ENCODE measurements at regions not wholly inside any gene's neighbourhood (a gene's known extent, or its start where the extent isn't known, plus 50 kb on each side); places are given as distances from the start of the nearest gene placed in this dataset.

DNA sequence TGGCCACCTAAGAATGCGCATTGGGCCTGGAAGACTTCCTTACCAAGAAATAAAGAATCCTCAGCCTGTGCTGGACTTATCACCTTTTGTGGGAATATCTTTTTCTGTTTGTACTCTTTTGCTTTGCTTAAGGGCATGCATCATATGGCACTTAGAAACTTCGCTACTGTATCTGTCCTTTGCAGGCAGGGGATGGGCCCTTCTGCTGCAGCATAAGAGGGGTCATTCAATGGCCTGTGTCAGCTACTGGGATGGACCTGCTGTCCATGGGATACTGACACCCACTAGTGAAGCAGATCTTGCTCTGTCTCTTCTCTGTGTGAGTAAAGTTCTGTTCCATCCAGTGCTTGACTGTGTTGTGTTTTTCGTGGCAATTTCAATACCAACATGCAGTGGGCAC lies 239.0 kb upstream of the JUN start:
- no peak for DNase-seq (ENCODE audit: low read depth, low spot score)

DNA sequence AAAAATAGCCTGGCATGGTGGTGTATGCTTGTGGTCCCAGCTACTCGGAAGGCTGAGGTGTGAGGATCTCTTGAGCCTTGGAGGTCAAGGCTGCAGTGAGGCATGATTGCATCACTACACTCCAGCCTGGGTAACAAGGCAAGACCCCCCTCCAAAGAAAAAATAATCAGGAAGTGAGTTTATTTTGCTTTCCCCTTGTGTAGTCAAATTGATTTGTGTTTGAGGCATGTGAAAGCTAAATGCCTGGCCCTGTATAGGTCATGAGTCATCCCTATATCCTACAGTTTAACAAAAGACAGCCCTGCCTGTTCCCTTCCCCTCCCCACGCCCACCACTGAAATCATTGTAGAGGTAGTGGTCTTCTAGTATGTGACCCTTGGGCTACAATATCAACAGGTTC lies 241.4 kb upstream of the JUN start:
- no peak for DNase-seq (ENCODE audit: low read depth, low spot score)

DNA sequence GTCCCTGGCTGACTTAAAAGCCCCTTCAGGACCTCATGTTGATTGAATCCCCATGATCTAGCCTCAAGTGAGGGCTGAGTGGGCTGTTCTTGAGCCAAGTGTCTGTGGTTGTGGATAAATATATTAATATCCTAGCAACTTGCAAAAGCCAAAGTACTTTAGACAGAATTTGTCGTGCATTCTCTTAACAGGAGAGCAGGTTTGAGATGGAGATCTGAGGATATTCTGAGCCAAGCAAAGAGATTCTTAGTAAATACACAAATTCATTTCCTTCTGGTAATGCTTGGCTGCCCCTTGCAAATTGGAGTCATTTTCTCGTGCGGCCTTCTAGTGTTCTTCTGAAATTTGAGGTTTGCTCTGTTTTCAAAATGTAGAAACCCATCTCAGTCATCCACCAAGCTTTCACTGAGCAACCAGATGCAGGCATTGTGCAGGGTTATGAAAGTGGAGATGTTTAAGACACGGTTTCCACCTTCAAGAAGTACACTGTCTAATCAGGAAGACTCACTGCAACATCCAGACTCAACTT lies 242.1 kb upstream of the JUN start:
- no peak for DNase-seq (ENCODE audit: low read depth, low spot score)

DNA sequence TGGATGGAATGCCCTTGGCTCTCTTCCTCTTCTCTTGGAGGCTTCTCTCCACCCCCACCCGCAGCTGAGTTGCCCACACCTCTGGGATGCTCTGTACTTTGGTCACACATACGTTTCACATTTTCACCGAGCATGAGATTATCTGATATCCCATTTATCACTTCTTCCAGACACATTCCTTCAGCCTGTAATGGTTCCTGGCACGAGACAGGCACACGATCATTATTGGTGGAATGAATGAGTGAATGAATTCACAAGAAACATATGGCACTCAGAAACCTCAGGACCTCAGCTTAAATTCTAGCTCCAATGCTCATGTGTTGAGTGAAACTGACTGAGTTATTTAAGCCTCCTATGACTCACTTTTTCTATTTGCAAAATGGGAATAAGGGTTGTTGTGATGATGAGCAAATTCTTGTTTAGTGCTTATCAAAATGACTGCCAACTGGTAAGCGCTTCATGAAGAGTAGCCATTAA lies 242.7 kb upstream of the JUN start:
- no peak for DNase-seq (ENCODE audit: low read depth, low spot score)

DNA sequence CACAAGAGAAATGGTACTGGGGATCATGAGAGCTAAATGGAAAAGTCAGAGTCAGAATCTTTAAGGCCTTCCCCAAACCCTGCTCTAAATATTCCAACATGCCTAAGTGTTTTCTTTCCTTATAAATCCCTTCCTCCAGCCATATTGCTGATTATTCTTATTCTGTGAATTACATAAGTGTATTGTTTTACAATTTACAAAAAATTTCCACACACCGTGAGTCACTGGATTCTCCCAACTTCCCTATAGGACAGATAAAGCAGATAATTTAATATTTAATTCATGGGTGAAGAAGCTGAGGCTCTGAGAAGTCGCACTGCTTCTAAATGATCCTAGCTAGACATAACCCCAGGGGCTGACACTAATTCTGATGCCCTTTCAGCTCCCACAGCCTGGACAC lies 243.3 kb upstream of the JUN start:
- DNase-seq (ENCODE audit: low read depth, low spot score) = no peak

DNA sequence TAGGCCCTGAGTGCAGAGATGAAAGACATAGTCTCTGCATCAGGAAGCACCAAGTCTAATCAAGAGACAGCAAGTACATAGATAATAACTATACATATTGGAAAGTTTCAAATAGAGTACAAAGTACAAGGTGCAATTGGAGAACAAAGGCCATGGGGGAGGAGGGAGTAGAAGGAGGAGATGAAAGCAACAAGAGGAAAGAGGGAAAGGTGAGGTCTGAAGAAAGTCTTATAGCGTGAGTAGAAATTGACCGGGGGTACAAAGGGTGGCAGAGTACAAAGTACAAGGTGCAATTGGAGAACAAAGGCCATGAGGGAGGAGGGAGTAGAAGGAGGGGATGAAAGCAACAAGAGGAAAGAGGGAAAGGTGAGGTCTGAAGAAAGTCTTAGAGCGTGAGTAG lies 244.2 kb upstream of the JUN start:
- DNase-seq (ENCODE audit: low read depth, low spot score) = no peak

DNA sequence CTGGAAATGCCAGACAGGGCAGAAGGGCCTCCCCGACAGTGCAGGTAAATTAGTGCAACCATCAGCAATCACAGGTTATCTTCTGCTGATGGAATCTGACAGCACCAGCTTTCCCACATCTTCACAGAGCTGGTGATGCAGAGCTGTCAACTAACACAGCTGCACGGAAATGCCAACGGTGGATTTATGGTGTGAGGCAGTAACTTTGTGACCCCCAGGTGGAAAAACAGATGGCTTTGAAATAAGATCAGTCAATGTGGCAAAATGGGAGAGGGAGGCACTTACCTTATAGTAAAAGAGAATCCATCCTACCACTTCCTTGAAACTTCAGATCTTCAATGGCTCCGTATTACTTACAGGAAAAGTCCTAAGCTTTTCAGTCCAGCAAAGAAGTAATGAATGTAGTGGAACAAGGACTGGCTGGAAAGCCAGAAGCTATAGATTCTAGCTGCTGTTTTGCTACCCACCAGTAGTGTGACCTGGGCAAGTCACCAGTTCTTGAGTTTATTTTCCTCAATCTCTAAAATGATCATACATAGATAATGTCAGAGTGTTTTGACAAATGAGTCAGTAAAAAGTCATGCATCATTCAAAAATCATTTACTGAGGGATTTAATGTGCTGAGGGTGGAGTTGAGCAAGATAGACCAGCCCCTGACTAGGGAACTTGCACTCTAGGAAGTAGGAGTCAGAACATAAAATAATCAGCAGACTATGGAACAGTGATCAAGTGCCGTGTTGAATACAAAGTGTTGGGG lies 245.7 kb upstream of the JUN start:
- DNase-seq (ENCODE audit: low read depth, low spot score) = no peak

DNA sequence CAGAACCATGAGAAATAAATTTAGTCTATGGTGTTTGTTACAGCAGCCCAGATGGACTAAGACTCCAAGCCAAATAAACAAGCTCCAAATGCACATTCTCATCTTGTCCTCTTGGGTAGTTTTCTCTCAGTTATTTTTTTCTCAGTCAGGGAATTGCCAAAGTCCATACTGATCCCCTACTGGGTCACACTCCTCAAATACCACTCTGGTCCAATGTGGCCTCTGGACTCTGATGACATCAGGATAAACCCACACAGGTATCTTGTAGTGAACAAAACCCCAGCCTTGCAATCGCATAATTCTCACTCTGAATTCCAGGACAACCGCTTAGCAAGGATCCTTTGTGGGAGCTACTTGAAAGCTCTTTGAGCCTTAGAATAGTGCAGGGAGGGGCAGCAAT lies 248.4 kb upstream of the JUN start:
- no peak for DNase-seq (ENCODE audit: low read depth, low spot score)

DNA sequence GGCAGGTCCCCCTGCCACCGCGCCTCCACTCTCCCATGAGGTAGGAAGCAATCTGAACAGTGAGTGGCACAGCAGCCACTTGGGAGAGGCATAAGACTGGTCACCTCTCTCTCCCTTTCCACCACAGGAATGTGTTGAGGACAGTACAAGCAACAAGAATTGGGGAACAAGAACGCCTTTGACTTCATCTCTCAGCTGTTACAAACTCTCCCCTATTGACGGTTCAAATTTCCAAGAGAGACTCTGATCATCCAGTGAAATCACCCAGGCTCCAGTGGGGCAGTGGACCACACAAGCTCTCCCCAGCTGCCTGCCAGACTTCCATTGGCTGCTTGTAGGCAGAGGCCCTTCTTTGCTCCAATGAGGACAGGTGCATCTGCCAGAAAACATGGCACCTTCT lies 249.9 kb upstream of the JUN start:
- DNase-seq (ENCODE audit: low read depth, low spot score) = no peak

DNA sequence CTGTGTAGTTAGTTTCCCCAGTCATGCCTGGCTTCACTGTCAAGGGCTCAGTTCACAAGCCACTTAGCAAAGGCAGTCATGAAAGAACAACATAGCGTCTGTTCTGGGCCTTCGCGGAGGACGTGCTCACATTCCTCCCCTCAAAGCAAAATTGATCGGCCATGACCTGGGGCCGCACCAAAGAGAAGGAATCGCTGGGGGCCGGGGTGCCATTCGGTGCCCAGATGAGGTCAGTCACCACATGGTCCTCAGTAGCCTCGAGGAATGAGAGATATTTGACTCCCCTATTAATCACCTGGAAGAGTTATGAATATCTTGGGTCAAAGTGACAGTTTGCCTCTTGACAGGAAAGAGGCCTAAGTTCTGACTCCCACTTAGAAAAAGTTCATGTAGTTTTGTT lies 251.1 kb upstream of the JUN start:
- DNase-seq (ENCODE audit: low read depth, low spot score) = no peak

DNA sequence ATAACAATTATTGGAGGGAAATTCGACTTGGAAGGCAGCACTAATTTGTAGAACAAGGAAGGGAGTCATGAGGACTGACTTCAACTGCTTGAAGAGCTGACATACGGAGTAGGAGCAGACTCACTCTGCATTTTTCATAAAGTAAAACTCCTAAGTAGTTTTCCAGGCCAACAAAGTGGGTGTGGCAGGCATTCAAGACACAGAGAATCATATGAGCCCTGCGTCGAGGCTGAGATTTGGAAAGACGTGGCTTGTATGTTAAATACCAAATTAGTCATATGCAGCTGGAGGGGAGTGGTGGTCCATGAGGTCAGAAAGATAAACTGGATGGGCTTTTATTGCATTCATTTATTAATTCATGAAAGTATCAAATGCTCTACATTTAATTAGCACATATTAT lies 255.7 kb upstream of the JUN start:
- DNase-seq (ENCODE audit: low read depth, low spot score) = no peak

DNA sequence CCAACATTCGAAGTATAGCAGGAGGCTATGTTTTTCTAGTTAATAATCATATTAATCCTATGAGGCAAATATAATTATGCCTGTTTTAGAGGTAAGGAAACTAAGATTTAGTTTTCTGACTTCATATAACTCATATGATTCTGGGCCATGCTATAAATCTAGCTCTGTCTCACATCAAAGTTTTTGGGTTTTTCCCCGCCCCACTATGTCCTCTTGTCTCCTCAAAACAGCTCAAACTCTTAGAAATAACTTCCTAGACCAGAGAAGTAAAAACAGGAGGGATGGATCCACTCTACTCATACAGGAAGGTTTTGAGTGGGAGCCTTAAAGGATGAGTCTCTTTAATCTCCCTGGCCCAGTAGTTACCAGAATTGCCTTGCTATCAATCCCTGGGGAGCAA lies 256.4 kb upstream of the FGGY start:
- no peak for DNase-seq (ENCODE audit: low read depth, low spot score)

DNA sequence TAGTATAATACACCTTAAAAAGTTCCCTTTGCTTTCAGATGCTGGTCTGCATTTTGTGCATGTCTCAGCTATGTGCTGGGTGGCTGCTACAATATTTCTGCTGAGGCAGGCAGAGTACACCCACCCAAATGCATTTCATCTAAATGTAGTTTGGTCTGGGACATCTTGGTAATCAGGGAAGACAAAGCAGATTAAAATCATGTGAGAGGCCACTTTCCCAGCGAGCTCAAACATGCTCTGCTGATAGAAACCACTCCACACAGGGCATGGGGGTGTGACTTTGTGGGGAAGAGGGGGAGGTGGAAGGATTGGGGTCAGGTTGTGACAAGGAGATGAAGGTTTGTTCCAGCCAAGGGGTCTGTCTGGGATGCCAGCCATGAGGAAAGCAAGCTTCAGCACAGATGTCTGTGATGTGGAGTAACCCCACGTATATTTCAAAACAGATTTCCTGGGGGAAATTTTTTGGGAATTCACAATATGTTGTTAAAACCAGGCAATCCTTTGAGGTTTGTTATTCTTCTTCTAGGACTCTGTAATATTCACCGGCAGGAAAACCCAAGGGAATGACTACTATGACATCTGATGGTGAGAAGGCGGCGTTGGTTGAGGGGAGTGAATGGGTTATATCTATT lies 255.1 kb upstream of the FGGY start:
- DNase-seq (ENCODE audit: low read depth, low spot score) = no peak

DNA sequence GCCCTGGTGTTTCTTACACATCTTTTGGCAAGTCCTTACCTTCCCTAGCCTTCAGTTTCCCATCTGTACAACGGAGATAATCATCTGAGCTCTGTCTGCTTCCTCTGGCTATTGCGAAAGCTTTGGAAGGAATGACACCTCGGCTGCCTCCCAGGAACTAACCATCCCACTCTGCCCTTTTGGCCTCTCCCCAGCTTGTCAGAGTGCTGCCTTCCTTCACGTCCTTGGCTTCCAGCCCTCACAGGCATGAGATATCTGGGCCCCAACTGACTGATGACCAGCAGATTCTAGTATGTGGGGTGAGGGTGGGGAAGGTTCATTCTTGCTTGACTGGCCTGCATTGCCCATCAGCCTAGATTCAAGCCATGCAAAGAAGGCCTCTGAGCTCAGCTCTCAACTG lies 253.1 kb upstream of the FGGY start:
- DNase-seq (ENCODE audit: low read depth, low spot score) = peak; percentile 47

DNA sequence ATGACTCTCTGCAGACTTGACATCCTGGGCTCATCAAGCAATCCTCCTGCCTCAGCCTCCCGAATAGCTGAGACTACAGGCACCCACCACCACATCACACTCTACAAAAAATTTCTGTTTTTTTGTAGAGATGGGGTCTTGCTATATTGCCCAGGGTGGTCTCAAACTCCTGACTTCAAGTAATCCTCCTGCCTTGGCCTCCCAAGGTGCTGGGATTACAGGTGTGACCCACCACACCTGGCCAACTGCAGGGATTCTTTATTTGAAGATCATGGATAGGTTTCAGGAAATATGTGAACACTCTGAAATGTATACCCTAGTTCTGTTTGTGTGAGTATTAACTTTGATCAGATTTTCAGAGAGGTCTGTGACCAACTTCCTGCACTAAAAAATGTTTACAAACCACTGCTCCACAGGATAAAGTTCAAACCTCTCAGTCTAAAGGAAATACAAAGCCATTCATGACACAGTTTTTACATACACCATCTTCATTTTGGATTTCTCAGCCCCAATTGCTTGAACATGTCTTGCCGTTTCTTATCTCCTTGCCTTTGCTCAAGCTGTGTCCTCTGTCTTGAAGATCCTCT lies 252.3 kb upstream of the FGGY start:
- no peak for DNase-seq (ENCODE audit: low read depth, low spot score)

DNA sequence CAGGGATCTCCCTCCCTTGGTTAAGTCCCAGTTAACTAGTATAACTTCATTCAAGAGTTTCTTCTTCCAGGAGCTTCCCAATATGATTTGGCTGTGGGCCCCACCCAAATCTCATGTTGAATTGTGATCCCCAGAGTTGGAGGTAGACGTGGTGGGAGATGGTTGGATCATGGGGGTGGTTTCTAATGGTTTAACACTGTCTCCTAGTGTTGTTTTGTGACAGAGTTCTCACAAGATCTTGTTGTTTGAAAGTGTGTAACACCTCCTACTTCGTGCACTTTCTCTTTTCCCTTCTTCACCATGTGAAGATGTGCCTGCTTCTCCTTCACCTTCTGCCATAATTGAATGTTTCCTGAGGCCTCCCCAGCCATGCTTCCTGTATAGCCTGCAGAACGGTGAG lies 251.8 kb upstream of the FGGY start:
- no peak for DNase-seq (ENCODE audit: low read depth, low spot score)

DNA sequence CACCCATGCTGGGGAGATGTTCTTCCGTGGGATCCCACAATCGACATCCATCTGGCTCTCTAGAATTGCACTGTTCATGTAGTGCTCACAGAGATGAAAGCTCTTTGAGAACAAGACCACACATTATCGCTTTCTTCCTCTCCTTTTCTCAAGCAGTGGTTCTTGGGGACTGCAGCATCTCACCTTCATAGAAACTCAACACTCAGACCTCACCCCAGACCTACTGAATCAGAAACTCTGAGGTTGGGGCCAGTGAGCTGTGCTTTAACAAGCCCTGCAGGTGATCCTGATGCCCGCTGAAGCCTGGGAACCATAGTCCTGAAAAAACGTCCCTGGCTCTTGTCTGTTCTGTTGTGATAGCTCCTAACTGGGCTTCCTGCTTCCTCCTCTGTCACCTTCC lies 251.3 kb upstream of the FGGY start:
- DNase-seq (ENCODE audit: low read depth, low spot score) = no peak

DNA sequence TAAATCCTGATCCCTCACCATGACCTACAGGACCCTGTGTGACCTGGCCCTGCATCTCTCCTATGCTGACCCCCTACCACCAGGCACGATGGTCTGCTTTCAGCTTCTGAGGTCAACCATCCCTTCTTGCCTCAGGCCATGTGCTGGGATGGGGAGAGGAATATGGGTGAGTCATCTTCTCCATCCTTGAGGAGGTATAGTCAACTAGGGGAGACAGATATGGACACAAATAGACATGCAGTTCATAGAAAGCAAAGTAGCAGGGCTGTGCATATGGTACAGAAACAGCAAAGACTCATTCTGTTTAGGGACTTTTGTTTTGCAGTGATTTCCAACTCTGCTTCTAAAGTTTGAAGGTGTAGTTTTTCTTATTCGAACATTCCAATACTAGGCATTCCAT lies 250.8 kb upstream of the FGGY start:
- no peak for DNase-seq (ENCODE audit: low read depth, low spot score)

DNA sequence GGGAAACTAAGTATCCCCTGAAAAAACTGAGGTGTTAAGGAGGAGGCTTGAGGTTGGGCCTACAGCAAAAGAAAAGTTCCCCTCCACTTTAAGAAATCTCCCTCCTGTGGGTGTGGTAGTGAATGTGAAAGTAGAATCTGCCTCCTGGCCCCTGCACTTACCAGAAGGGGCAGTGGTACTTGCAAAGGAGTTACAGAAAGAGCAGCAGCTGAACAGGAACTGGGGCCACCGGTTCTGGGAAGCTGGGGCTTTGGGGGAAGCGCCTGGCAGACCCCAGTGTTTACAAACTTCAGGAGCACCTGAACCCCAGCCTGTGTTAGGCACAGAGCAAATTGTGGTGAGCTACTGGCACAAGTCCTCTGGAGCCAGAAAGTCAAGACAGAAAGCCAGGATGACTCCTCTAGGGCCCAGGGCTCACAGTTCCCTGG lies 250.2 kb upstream of the FGGY start:
- no peak for DNase-seq (ENCODE audit: low read depth, low spot score)

DNA sequence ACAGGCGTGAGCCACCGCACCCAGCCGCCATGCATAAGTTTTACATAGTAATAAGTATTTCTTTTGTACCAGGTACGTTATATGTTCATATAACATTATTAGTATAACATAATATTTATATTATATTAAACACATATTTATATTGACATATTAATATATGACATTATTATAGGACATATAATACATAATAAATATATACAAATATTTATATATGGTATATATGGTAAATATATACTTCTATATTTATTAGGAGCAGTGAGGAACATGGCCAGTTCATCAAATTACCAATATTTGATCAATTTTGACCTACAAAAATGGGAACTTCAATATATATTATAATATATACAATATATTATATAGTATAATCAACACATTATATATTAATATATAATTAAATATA lies 245.9 kb upstream of the FGGY start:
- DNase-seq (ENCODE audit: low read depth, low spot score) = no peak

DNA sequence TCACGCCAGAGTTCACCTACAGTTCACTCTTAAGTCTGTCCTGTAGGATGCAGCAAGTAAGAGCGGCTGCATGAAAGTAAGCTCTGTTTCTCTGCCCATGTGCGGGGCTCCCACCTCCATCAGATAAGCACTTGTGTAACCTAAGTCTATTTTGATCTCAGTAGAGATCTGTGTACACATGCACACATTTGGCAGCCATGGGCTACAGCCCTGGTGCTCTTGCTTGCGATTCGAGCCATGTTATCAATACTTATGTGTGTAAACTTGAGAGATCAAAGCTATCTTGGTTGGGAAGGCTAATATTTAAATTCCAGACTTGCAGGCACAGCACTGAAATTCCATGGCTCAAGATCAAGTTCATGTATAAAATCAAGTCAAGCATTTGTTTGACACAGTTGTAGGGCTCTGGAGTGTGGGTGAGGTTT lies 244.7 kb upstream of the FGGY start:
- no peak for DNase-seq (ENCODE audit: low read depth, low spot score)

DNA sequence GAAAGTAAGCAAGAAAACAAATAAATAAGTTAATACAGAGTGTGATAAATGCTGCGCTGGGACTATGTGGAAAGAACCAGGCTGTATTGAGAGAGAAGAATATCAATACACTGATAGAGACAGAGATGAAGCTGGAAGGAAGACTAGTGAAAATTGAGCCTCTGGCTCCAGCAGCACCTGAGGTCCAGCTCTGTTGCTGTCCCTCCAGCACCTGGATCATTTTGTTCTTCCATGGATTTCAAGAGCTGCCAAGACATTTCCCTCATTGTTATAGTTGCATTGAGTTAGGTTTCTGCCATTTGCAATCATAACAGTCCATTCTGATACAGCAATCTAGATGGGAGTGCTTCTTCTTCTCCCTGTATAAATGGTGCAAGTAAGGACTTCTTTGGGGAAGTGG lies 242.7 kb upstream of the FGGY start:
- DNase-seq (ENCODE audit: low read depth, low spot score) = no peak

All from ELF-1 (cell line).